ENCODE measurements at regions not wholly inside any gene's neighbourhood (a gene's known extent, or its start where the extent isn't known, plus 50 kb on each side); places are given as distances from the start of the nearest gene placed in this dataset.

DNA sequence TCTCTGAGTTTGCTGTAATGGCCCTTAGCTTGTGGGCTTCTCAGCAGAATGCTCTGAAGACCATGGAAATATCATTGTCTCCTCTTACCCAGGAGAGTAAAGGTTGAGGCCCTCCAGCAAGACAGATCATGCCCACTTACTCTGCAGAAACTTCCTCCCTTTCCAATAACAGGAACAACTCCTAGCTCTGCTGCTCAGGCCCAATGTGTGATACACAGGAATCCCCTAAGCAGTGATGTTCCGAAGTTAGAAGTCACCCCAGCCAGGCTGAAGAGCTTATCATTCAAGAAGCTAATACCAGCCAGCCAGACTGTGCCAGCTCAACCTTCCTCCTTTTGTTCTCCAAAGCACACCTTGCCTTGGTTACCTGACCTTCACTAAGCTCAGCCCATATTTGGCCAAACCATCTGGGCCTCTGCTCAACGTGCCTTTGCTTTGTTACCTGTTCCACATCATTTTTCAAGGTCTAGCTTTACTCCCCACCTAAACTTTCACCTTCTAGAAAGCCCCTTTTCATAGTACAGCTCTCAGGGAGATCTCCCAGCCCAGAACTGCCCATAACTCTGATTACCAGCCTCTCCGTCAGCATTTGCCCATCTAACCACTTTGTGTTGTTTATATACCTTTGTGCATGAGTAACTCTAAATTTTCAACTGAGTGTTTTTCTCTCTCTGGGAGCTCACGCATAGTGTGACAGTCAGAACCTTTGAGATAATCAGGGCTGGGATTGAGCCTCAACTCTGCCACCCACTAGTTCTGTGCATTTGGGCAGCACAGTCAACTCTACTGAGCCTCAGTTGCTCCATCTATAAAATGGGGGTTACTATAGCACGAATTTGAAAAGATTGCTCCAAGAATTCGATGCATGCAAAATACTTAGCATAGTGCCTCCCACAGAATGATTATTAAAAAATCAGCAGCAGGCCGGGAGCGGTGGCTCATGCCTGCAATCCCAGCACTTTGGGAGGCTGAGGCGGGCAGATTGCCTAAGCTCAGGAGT is 107.6 kb upstream of the CPEB4 start (continued):
- no peak for TF ChIP-seq PRDM15 (CRISPR knock-in tag; IDR thresholded peaks at IDR 0.05)
- no peak for TF ChIP-seq ARID4B (CRISPR knock-in tag; IDR thresholded peaks at IDR 0.05; ENCODE audit: borderline replicate concordance)
- no peak for TF ChIP-seq PRRX2 (CRISPR knock-in tag; IDR thresholded peaks at IDR 0.05)
- no peak for TF ChIP-seq ZNF263 (CRISPR knock-in tag; IDR thresholded peaks at IDR 0.05; ENCODE audit: low read depth)
- no peak for TF ChIP-seq ATF6 (CRISPR knock-in tag; IDR thresholded peaks at IDR 0.05)
- no peak for TF ChIP-seq TEAD4 (CRISPR knock-in tag; IDR thresholded peaks at IDR 0.05)
- TF ChIP-seq GRHL2 (CRISPR knock-in tag; IDR thresholded peaks at IDR 0.05; ENCODE audit: insufficient replicate concordance, severe bottlenecking), result no peak
- TF ChIP-seq IRF2 (CRISPR knock-in tag; IDR thresholded peaks at IDR 0.05; ENCODE audit: borderline replicate concordance, low read depth), result no peak
- no peak for TF ChIP-seq NR1H2 (CRISPR knock-in tag; IDR thresholded peaks at IDR 0.05)

DNA sequence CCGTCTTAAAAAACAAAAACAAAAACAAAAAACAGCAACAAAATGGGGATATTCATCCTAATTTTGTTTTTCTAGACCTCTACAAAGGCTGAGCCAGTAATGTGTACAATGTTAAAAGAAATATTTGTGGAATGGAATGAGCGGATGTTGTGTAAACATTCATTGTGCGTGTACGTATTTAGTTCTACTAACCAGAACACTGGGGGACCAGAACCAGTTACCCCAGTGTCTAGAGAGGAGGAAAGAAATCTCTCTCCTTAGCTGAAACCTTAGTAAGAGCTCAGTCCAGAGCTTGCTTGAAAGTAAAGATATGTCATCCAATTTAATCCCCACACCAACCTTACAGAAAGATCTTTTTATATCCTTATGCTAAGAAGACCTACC is 106.7 kb upstream of the CPEB4 start:
- DNase-seq (ENCODE audit: low spot score) (no peak), ATAC-seq (no peak)
- H3K27ac Mint-ChIP-seq, result no peak overlapping the region
- ChIA-PET POLR2A (no interaction called here), CTCF (interaction anchor here (1.2 kb wide), 1 partner anchor 9 kb away, joined by 3 read pairs; no protein-coding TSS in a partner anchor)
- no peaks in the 10 kb centered on the region for H3K27me3 Mint-ChIP-seq (ENCODE audit: low read depth)
- no peaks in the 10 kb centered on the region for H3K9me3 Mint-ChIP-seq
- no peak overlapping the region for H3K4me3 Mint-ChIP-seq
- peaks cover 25% of the 10 kb centered on the region for H3K4me1 Mint-ChIP-seq
- no peak for TF ChIP-seq CREM (CRISPR knock-in tag; IDR thresholded peaks at IDR 0.05)
- TF ChIP-seq, protein P1, sequence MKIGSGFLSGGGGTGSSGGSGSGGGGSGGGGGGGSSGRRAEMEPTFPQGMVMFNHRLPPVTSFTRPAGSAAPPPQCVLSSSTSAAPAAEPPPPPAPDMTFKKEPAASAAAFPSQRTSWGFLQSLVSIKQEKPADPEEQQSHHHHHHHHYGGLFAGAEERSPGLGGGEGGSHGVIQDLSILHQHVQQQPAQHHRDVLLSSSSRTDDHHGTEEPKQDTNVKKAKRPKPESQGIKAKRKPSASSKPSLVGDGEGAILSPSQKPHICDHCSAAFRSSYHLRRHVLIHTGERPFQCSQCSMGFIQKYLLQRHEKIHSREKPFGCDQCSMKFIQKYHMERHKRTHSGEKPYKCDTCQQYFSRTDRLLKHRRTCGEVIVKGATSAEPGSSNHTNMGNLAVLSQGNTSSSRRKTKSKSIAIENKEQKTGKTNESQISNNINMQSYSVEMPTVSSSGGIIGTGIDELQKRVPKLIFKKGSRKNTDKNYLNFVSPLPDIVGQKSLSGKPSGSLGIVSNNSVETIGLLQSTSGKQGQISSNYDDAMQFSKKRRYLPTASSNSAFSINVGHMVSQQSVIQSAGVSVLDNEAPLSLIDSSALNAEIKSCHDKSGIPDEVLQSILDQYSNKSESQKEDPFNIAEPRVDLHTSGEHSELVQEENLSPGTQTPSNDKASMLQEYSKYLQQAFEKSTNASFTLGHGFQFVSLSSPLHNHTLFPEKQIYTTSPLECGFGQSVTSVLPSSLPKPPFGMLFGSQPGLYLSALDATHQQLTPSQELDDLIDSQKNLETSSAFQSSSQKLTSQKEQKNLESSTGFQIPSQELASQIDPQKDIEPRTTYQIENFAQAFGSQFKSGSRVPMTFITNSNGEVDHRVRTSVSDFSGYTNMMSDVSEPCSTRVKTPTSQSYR (CRISPR knock-in tag; IDR thresholded peaks at IDR 0.05), result no peak
- H3K36me3 Mint-ChIP-seq, result no peaks in the 10 kb centered on the region

All from WTC11 (cell line).